Panc1 (cell line): ENCODE measurements at regions not wholly inside any gene's neighbourhood (a gene's known extent, or its start where the extent isn't known, plus 50 kb on each side); places are given as distances from the start of the nearest gene placed in this dataset.

Source experiments
- ATAC-seq: fragments of 200-7000 bp; cut with Tn5 transposase; 2 replicates; pipeline ENCODE4 v1.9.1; 2020; ENCODE audit warnings: mild to moderate bottlenecking, moderate library complexity
- BruUV-seq: library from RNA; stranded (reverse); fragments of 400-500 nt; replicated peaks from 2 replicates; lab custom pipeline; 2021; lab: Mats Ljungman, UMichigan
- CTCF ChIA-PET: fragments of 300-600 bp; sonication (Branson Sonifier 250); formaldehyde crosslinking; loops from one replicate; lab custom pipeline; 2022; ENCODE audit warnings: antibody characterized with exemption; lab: Charles Lee
- POLR2A ChIA-PET: fragments of 300-600 bp; sonication (Branson Sonifier 250); formaldehyde crosslinking; loops from one replicate; lab custom pipeline; 2022; ENCODE audit warnings: antibody characterized with exemption; lab: Charles Lee
- DNase-seq: peaks from one replicate; pipeline ENCODE4 v3.0.0-alpha.2; 2010; ENCODE audit warnings: low read depth, low spot score
- H3K27ac ChIP-seq: 2 replicates; pipeline ENCODE4 v1.5.1; 2011; ENCODE audit warnings: mild to moderate bottlenecking, low read length, inconsistent platforms
- H3K27me3 ChIP-seq: fragments of 200-500 bp; sonication (Bioruptor generic); 2 replicates; pipeline ENCODE4 v1.6.0; 2014; ENCODE audit warnings: low read length, inconsistent platforms; ENCODE audit not compliant: control insufficient read depth, insufficient read depth
- H3K36me3 ChIP-seq: fragments of 200-500 bp; sonication (Bioruptor generic); 2 replicates; pipeline ENCODE4 v1.5.1; 2014; ENCODE audit warnings: inconsistent platforms, mild to moderate bottlenecking, low read length, moderate library complexity; ENCODE audit not compliant: control insufficient read depth, insufficient read depth
- H3K4me1 ChIP-seq: 2 replicates; pipeline ENCODE4 v1.5.1; 2011; ENCODE audit warnings: inconsistent platforms, mild to moderate bottlenecking, low read length, moderate library complexity; ENCODE audit not compliant: control insufficient read depth, insufficient read depth
- H3K4me3 ChIP-seq, 2 experiments: 2 replicates each; pipeline ENCODE4 v1.5.1; 2011 to 2012; ENCODE audit warnings: low read depth in 2 of 2, low read length in 2 of 2, mild to moderate bottlenecking in 2 of 2, inconsistent platforms in 1 of 2, moderate library complexity in 1 of 2
- H3K9me3 ChIP-seq: fragments of 200-500 bp; sonication (Bioruptor generic); 2 replicates; pipeline ENCODE4 v1.5.1; 2014; ENCODE audit warnings: low read depth, mild to moderate bottlenecking, inconsistent platforms, low read length, moderate library complexity; ENCODE audit not compliant: control insufficient read depth, insufficient read depth
- CTCF ChIP-seq: fragments of 450-650 bp; IDR thresholded peaks from 2 replicates; pipeline ENCODE4 v1.5.1; 2017; ENCODE audit warnings: mild to moderate bottlenecking
- POLR2AphosphoS5 ChIP-seq: IDR thresholded peaks from 2 replicates; pipeline ENCODE4 v1.6.1; 2012; ENCODE audit warnings: mild to moderate bottlenecking, low read depth, low read length, moderate library complexity
- REST ChIP-seq, 2 experiments: IDR thresholded peaks; 2 replicates each; pipeline ENCODE4 v1.6.1; 2011 to 2012; ENCODE audit warnings: low read depth in 2 of 2, control low read depth in 1 of 2, low read length in 1 of 2, mild to moderate bottlenecking in 1 of 2, moderate library complexity in 1 of 2; ENCODE audit not compliant: insufficient read depth in 1 of 2
- SIN3A ChIP-seq: IDR thresholded peaks from 2 replicates; pipeline ENCODE4 v1.6.1; 2012; ENCODE audit warnings: low read depth, mild to moderate bottlenecking, low read length, moderate library complexity, borderline replicate concordance; ENCODE audit not compliant: insufficient read depth
- TCF7L2 ChIP-seq: IDR thresholded peaks from 2 replicates; pipeline ENCODE4 v1.6.1; 2011; ENCODE audit warnings: mild to moderate bottlenecking, low read depth, low read length, inconsistent platforms
- in situ Hi-C: cut with HindIII; loops from 2 replicates; pipeline ENCODE4 v1.10.0; 2016; ENCODE audit warnings: low sequenced_read_pairs, low pct_unique_long_range_greater_than_20kb
- intact Hi-C: fragments of 100-400 bp; cut with micrococcal nuclease; formaldehyde crosslinking; loops from one replicate; pipeline ENCODE4 v1.10.0; 2022; ENCODE audit not compliant: unreplicated experiment

GRCh38 chr5:74414228-74414627 is 226.3 kb downstream of the ENC1 start:
- intact Hi-C loops, result no loop called here
- Histone ChIP-seq H3K27me3 (no peaks in the 10 kb centered on the region), H3K9me3 (no peaks in the 10 kb centered on the region), H3K27ac (no peak overlapping the region), H3K4me3 (no peak overlapping the region), H3K4me1 (no peaks in the 10 kb centered on the region), H3K36me3 (no peaks in the 10 kb centered on the region)
- no TSS peak for BruUV-seq
- ATAC-seq (no peak), DNase-seq (no peak)
- TF ChIP-seq TCF7L2, result no peak
- TF ChIP-seq CTCF, result no peak
- no peak for TF ChIP-seq REST (IDR thresholded peaks at IDR 0.05; ENCODE audit: insufficient read depth in 1 of 2, low read depth in 2 of 2, low read length in 1 of 2)
- TF ChIP-seq POLR2AphosphoS5, result no peak
- TF ChIP-seq SIN3A, result no peak
- POLR2A ChIA-PET, result no interaction called here
- CTCF ChIA-PET, result no interaction called here
- in situ Hi-C loops, result no loop called here

- ATAC-seq (no peak), DNase-seq (no peak)
- Histone ChIP-seq H3K27ac (no peak overlapping the region), H3K9me3 (no peaks in the 10 kb centered on the region), H3K4me1 (no peaks in the 10 kb centered on the region), H3K4me3 (no peak overlapping the region), H3K36me3 (no peaks in the 10 kb centered on the region), H3K27me3 (no peaks in the 10 kb centered on the region)
- no peak for TF ChIP-seq TCF7L2
- intact Hi-C loops (no loop called here), in situ Hi-C loops (no loop called here)
- ChIA-PET CTCF (no interaction called here), POLR2A (no interaction called here)
- no TSS peak for BruUV-seq
Measured at GRCh38 chr5:74413403-74414048, 227.0 kb downstream of the ENC1 start.

- intact Hi-C loops, result no loop called here
- in situ Hi-C loops, result no loop called here
- DNase-seq (no peak), ATAC-seq (no peak)
- Histone ChIP-seq H3K27me3 (no peaks in the 10 kb centered on the region), H3K4me3 (no peak overlapping the region), H3K9me3 (no peaks in the 10 kb centered on the region), H3K27ac (no peak overlapping the region), H3K4me1 (no peaks in the 10 kb centered on the region), H3K36me3 (no peaks in the 10 kb centered on the region)
- TF ChIP-seq TCF7L2 (no peak), SIN3A (no peak), CTCF (no peak), POLR2AphosphoS5 (no peak), REST (IDR thresholded peaks at IDR 0.05; ENCODE audit: insufficient read depth in 1 of 2, low read depth in 2 of 2, low read length in 1 of 2) (no peak)
- POLR2A ChIA-PET, result no interaction called here
- no TSS peak for BruUV-seq
- CTCF ChIA-PET, result no interaction called here
Measured at GRCh38 chr5:74412066-74412465, 228.5 kb downstream of the ENC1 start.
